ENCODE measurements at regions not wholly inside any gene's neighbourhood (a gene's known extent, or its start where the extent isn't known, plus 50 kb on each side); places are given as distances from the start of the nearest gene placed in this dataset.

DNA sequence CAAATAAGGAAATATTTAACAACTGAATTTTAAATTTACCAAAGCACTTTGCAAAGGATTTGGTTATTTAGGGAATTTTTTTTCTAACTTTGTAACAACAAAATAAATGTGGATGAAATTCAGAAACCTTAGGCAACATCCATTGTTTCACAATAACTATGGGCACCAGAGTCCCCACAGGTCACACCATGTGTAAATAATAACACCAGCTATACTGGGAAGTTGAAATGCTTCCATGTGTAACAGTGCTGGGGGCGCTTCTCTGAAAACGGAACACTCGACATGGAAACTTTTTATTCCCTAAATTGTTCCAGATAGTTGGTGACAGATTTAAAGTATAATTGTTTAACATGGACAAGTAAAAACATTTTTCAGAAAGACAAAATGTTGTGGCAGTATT is 818.6 kb downstream of the TNS3 start:
- no peak overlapping the region for H3K9ac ChIP-seq (ENCODE audit: low read length)
- H3K9me3 ChIP-seq (ENCODE audit: control extremely low read depth in 1 of 3, control insufficient read depth in 2 of 3, insufficient read depth in 1 of 3, low read length in 2 of 3): peaks cover 0 to 11% (median 0%) of the 10 kb centered on the region in 3 donors
- DNase-seq (no peak), ATAC-seq (ENCODE audit: low read depth) (no peak)
- Mint-ChIP-seq H3K4me1 (no peaks in the 10 kb centered on the region), H3K27ac (no peak overlapping the region), H3K9me3 (ENCODE audit: insufficient read depth) (no peaks in the 10 kb centered on the region), H3K27me3 (no peaks in the 10 kb centered on the region), H3K4me3 (no peak overlapping the region)
- no peaks in the 10 kb centered on the region for H3K36me3 ChIP-seq (replicated peaks in 1 of 2; ENCODE audit: control extremely low read depth in 1 of 2, control insufficient read depth in 1 of 2, extremely low read depth in 1 of 2, insufficient read depth in 2 of 2, low read length in 1 of 2)
- H3K27me3 ChIP-seq (replicated peaks in 1 of 4; ENCODE audit: control extremely low read depth in 1 of 4, control insufficient read depth in 3 of 4, insufficient read depth in 4 of 4, low read length in 3 of 4): no peaks in the 10 kb centered on the region
- H2AFZ ChIP-seq (ENCODE audit: insufficient read depth, low read depth, low read length, poor library complexity, severe bottlenecking): no peak overlapping the region
- no CpG with 5 or more reads among the region's 3 CpGs for WGBS (ENCODE audit: insufficient coverage)
- no peaks in the 10 kb centered on the region for H4K20me1 ChIP-seq (ENCODE audit: control insufficient read depth, insufficient read depth, low read length, poor library complexity, severe bottlenecking)
- no peaks in the 10 kb centered on the region for H3K79me2 ChIP-seq (ENCODE audit: control insufficient read depth, insufficient read depth, low read length)
- no peak overlapping the region for H3K4me2 ChIP-seq (replicated peaks; ENCODE audit: low read depth, low read length, poor library complexity, severe bottlenecking)
- ChIA-PET CTCF (no interaction called here), POLR2A (no interaction called here)
- no peak overlapping the region for H3K4me3 ChIP-seq (ENCODE audit: control extremely low read depth in 1 of 5, extremely low read depth in 1 of 5, insufficient read depth in 1 of 5, low read depth in 2 of 5, low read length in 4 of 5)
- no peak for TF ChIP-seq EZH2 (IDR thresholded peaks at IDR 0.05; ENCODE audit: borderline replicate concordance, insufficient read depth, low read depth, low read length, poor library complexity, severe bottlenecking)
- TF ChIP-seq, protein P1, sequence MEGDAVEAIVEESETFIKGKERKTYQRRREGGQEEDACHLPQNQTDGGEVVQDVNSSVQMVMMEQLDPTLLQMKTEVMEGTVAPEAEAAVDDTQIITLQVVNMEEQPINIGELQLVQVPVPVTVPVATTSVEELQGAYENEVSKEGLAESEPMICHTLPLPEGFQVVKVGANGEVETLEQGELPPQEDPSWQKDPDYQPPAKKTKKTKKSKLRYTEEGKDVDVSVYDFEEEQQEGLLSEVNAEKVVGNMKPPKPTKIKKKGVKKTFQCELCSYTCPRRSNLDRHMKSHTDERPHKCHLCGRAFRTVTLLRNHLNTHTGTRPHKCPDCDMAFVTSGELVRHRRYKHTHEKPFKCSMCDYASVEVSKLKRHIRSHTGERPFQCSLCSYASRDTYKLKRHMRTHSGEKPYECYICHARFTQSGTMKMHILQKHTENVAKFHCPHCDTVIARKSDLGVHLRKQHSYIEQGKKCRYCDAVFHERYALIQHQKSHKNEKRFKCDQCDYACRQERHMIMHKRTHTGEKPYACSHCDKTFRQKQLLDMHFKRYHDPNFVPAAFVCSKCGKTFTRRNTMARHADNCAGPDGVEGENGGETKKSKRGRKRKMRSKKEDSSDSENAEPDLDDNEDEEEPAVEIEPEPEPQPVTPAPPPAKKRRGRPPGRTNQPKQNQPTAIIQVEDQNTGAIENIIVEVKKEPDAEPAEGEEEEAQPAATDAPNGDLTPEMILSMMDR (IDR thresholded peaks at IDR 0.05): no peak
- H3K4me1 ChIP-seq (ENCODE audit: control insufficient read depth in 2 of 2, insufficient read depth in 2 of 2, low read length in 2 of 2): no peaks in the 10 kb centered on the region
- H3K27ac ChIP-seq (ENCODE audit: low read length in 2 of 2): no peak overlapping the region
- intact Hi-C loops (cut with micrococcal nuclease): no loop called here

DNA sequence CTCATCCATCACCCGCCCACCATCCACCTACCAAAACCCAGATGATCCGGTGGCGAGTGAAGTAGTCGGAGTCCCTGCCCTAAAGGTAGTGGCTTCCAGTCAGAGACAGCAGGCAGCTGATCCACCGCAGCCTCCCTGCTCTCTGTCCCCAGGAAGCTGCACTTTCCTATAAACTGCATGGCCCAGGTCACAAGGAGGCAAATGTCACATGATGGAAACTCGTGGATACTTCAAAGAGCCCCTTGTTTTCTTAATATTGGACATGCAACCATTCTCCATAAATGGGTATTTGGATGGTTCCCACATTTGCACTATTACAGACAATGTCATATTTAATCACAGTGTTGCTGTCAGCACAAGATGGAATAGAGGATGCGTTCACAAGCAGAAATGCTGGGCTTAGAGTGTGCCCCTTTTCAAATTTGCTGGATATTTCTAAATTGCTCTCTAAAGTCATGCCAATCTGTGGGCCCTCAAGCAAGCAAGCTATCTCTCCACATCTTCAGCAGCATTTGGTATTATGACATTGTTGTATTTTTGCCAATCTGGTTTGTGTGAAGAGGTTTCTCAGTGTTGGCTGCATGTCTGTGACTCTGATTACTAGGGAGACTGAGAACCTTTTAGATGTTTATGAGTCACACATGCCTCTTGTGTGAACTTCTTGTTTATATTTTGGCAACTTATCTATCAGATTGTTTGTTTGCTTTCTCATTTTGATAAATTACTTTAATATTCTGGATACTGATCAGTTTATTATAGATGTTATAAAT is 822.0 kb downstream of the TNS3 start:
- Histone ChIP-seq H3K4me2 (replicated peaks; ENCODE audit: low read depth, low read length, poor library complexity, severe bottlenecking) (no peak overlapping the region), H3K9me3 (ENCODE audit: control extremely low read depth in 1 of 3, control insufficient read depth in 2 of 3, insufficient read depth in 1 of 3, low read length in 2 of 3) (peaks cover 0 to 6% (median 0%) of the 10 kb centered on the region in 3 donors), H2AFZ (ENCODE audit: insufficient read depth, low read depth, low read length, poor library complexity, severe bottlenecking) (no peak overlapping the region), H3K27ac (ENCODE audit: low read length in 2 of 2) (no peak overlapping the region), H4K20me1 (ENCODE audit: control insufficient read depth, insufficient read depth, low read length, poor library complexity, severe bottlenecking) (no peaks in the 10 kb centered on the region), H3K27me3 (replicated peaks in 1 of 4; ENCODE audit: control extremely low read depth in 1 of 4, control insufficient read depth in 3 of 4, insufficient read depth in 4 of 4, low read length in 3 of 4) (no peaks in the 10 kb centered on the region), H3K36me3 (replicated peaks in 1 of 2; ENCODE audit: control extremely low read depth in 1 of 2, control insufficient read depth in 1 of 2, extremely low read depth in 1 of 2, insufficient read depth in 2 of 2, low read length in 1 of 2) (no peaks in the 10 kb centered on the region), H3K4me1 (ENCODE audit: control insufficient read depth in 2 of 2, insufficient read depth in 2 of 2, low read length in 2 of 2) (no peaks in the 10 kb centered on the region), H3K4me3 (ENCODE audit: control extremely low read depth in 1 of 5, extremely low read depth in 1 of 5, insufficient read depth in 1 of 5, low read depth in 2 of 5, low read length in 4 of 5) (no peak overlapping the region), H3K79me2 (ENCODE audit: control insufficient read depth, insufficient read depth, low read length) (no peaks in the 10 kb centered on the region), H3K9ac (ENCODE audit: low read length) (no peak overlapping the region)
- no peak for TF ChIP-seq EZH2 (IDR thresholded peaks at IDR 0.05; ENCODE audit: borderline replicate concordance, insufficient read depth, low read depth, low read length, poor library complexity, severe bottlenecking)
- TF ChIP-seq, protein P1 (IDR thresholded peaks at IDR 0.05): no peak
- DNase-seq (no peak), ATAC-seq (ENCODE audit: low read depth) (no peak)
- POLR2A ChIA-PET: no interaction called here
- no peak overlapping the region for H3K4me3 Mint-ChIP-seq
- H3K9me3 Mint-ChIP-seq (ENCODE audit: insufficient read depth): no peaks in the 10 kb centered on the region
- intact Hi-C loops (cut with micrococcal nuclease): no loop called here
- no peak overlapping the region for H3K27ac Mint-ChIP-seq
- CTCF ChIA-PET: no interaction called here
- WGBS (ENCODE audit: insufficient coverage): 96% methylated on average over 6 of the region's 7 CpGs
- H3K4me1 Mint-ChIP-seq: no peaks in the 10 kb centered on the region
- no peaks in the 10 kb centered on the region for H3K27me3 Mint-ChIP-seq
